Sigmoid colon (tissue), 4 donors: ENCODE measurements at regions not wholly inside any gene's neighbourhood (a gene's known extent, or its start where the extent isn't known, plus 50 kb on each side); places are given as distances from the start of the nearest gene placed in this dataset.

ENCODE experiments used
- EP300 ChIP-seq, 4 donors: sonication (generic); formaldehyde crosslinking; IDR thresholded peaks; one replicate each; pipeline ENCODE4 v1.6.1; 2017; ENCODE audit warnings: antibody characterized with exemption in 4 of 4
- POLR2A ChIP-seq, 2 donors: fragments of 450-650 bp; IDR thresholded peaks; one replicate each; pipeline ENCODE4 v1.6.1; 2016; ENCODE audit warnings: antibody characterized with exemption in 2 of 2, mild to moderate bottlenecking in 2 of 2, moderate library complexity in 2 of 2
- POLR2AphosphoS5 ChIP-seq, 4 donors: sonication (generic); formaldehyde crosslinking; IDR thresholded peaks; one replicate each; pipeline ENCODE4 v1.6.1; 2017; ENCODE audit warnings: antibody characterized with exemption in 4 of 4
- TF ChIP-seq, protein P1 (sequence below), 4 experiments: fragments of 450-650 bp in 3 of 4; fragments of 200-600 bp in 1 of 4; IDR thresholded peaks; one replicate each; pipeline ENCODE4 v1.5.1; 2016 to 2019; ENCODE audit warnings: antibody characterized with exemption in 4 of 4, mild to moderate bottlenecking in 3 of 4, moderate library complexity in 2 of 4

GRCh38 chr9:113790093-113790492, 86.0 kb upstream of the ZNF618 start:
- TF ChIP-seq POLR2AphosphoS5 (IDR thresholded peaks at IDR 0.05) (no peak), POLR2A (IDR thresholded peaks at IDR 0.05) (no peak), EP300 (IDR thresholded peaks at IDR 0.05) (no peak)
- TF ChIP-seq, protein P1, sequence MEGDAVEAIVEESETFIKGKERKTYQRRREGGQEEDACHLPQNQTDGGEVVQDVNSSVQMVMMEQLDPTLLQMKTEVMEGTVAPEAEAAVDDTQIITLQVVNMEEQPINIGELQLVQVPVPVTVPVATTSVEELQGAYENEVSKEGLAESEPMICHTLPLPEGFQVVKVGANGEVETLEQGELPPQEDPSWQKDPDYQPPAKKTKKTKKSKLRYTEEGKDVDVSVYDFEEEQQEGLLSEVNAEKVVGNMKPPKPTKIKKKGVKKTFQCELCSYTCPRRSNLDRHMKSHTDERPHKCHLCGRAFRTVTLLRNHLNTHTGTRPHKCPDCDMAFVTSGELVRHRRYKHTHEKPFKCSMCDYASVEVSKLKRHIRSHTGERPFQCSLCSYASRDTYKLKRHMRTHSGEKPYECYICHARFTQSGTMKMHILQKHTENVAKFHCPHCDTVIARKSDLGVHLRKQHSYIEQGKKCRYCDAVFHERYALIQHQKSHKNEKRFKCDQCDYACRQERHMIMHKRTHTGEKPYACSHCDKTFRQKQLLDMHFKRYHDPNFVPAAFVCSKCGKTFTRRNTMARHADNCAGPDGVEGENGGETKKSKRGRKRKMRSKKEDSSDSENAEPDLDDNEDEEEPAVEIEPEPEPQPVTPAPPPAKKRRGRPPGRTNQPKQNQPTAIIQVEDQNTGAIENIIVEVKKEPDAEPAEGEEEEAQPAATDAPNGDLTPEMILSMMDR (IDR thresholded peaks at IDR 0.05), result no peak
